ENCODE measurements at regions not wholly inside any gene's neighbourhood (a gene's known extent, or its start where the extent isn't known, plus 50 kb on each side); places are given as distances from the start of the nearest gene placed in this dataset.

GRCh38 chr3:104044002-104044401 is 1322.7 kb upstream of the ALCAM start:
- TF ChIP-seq GATA2 (IDR thresholded peaks at IDR 0.05; ENCODE audit: low read depth, low read length) = no peak
- TF ChIP-seq GATA3 (IDR thresholded peaks at IDR 0.05; ENCODE audit: low read depth, low read length) = no peak
